HL-60 (cell line): ENCODE measurements at regions not wholly inside any gene's neighbourhood (a gene's known extent, or its start where the extent isn't known, plus 50 kb on each side); places are given as distances from the start of the nearest gene placed in this dataset.
"Not testable (repeated sequence)": the region's sequence is repeated elsewhere in the genome, so short reads cannot be mapped to it uniquely, and the experiment has no call there.

ENCODE experiments used
- CTCF ChIP-seq: IDR thresholded peaks from one replicate; pipeline ENCODE4 v1.5.1; 2011; ENCODE audit warnings: low read length, control low read depth, inconsistent platforms; ENCODE audit not compliant: insufficient read depth
- POLR2AphosphoS5 ChIP-seq: IDR thresholded peaks from 2 replicates; pipeline ENCODE4 v1.6.1; 2012; ENCODE audit warnings: low read depth

GRCh38 chr3:130201272-130201671 lies 119.6 kb downstream of the ALG1L2 start:
- not testable (repeated sequence) for TF ChIP-seq CTCF, POLR2AphosphoS5
